Endometrial microvascular endothelial cells (primary cell): ENCODE measurements at regions not wholly inside any gene's neighbourhood (a gene's known extent, or its start where the extent isn't known, plus 50 kb on each side); places are given as distances from the start of the nearest gene placed in this dataset.
"Not testable (repeated sequence)": the region's sequence is repeated elsewhere in the genome, so short reads cannot be mapped to it uniquely, and the experiment has no call there.

ENCODE experiments used
- in situ Hi-C: cut with HindIII; loops from 2 replicates; pipeline ENCODE4 v1.10.0; 2017; ENCODE audit warnings: low sequenced_read_pairs, low pct_unique_long_range_greater_than_20kb; ENCODE audit errors: inconsistent ontology term

DNA sequence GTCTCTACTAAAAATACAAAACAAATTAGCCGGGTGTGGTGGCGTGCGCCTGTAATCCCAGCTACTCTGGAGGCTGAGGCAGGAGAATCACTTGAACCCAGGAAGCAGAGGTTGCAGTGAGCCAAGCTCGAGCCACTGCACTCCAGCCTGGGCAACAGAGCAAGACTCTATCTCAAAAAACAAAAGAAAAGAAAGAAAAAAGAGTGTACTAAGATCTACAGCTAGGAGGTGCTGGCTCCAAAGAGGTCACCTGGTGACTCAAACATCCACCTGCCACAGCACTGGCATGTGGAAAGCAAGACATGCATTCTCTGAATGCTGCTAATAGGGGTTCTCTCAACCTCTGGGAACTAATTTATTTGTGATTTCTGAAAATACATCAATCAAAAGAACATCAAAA is 167.5 kb upstream of the MARCKS start:
- in situ Hi-C loops, result not testable (repeated sequence)

DNA sequence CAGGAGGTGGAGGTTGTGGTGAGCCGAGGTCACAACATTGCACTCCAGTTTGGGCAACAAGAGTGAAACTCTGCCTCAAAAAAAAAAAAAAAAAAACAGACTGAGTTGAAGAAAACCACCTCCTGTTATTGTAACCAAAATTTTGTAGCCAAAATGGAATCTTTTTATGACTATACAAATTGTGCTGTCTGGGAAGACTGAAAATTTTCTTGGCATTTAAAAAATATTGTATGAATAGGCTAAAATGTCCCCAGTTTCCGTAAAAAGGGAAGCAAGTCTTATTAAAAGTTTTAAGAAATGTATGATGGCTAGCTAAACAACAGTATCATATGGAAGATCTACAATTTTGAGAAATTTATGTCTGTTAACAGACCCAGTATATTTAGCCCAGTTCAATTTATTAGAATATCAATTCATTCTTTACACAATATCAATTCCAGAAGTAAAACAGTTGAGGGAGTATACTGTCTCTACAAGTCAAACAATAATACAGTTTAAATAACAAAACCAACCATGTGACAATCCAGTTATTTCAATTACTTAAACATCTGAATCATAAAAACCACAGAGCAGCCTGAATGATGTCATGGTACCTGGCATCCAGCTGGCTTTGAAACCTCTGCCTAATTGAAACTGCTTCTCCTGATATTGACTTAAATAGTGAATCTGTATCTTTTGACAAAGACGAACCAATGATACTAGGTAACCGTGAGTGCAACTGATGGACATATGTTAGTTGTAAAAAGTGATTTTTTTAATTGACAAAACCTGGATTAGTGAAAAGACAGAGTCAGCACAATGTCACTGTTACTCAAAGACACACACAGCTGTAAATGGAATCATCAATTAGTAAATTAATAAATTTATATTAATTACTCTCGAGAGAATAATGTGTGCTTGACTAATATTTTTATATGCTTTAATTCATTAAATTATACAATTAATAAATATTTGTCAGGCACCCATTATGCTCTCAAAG is 166.6 kb upstream of the MARCKS start:
- in situ Hi-C loops, result no loop called here

DNA sequence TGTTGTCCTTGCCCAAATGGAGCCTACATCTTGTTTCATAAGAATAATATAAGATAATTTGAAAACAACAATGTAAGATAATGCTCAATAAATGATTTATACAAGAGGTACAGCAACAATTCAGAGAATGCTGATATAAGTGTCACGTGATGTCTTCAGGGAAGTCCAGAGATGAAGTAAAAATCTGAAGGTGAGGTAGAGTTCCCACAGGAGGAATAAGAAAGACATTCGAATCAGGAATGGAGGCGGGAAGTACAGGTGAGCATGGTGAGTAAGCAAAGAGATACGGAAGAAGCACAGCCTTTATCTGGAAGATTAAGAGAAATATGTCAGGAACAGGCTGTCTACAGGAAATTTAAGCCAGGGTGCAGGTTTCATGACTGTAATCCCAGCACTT is 165.9 kb upstream of the MARCKS start:
- in situ Hi-C loops, result no loop called here

DNA sequence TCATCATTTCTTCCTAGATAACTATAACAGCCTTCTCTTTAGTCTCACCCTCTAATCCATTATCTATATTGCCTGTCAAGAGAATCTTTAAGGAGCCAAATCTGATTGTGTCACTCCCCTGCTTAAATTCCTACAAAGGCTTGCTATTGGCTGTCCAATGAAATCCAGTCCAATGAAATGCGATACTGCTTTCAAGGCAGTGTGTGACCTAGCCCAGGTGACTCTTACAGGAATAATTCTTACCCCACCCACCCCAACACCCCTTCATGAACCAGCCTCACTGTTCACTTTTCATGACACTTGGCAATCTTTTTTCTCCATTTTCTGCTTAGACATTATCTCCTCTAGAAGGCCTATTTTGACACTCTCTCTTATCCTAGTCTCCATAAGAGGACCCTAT is 163.3 kb upstream of the MARCKS start:
- in situ Hi-C loops, result no loop called here

DNA sequence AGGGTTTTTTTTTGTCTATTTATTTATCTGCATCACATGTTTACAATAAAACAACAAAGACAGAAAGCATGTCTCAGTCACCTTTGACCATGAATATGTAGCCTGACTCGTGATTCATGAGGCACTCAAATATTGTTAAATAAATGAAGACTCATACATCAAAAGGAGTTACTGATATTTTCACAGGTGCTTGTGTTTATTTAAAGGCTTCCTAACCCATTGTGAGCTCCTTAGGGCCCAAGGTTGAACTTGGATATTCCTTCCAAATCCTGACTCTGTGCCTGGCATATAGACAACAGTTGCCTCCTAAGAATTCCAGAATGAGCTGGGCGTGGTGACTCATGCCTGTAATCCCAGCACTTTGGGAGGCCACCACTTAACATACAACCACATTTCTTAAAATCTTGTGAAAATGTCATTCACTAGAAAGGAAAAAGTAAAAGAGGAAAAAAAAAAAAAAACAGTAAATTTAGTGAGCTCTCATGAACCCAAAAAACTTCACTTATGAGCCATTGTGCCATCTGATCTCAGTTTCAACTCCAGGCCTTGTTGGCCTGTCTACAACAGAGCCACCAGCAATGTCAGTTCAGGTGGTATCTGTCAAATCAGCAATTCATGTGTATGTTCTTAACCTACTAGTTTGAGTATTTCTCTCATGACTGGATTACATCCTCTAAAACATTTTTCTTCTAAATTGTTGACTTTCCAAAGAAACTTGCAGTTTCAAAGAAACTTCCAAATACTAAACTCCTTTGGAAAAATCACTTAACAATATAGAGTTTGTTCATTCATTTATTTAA is 162.7 kb upstream of the MARCKS start:
- in situ Hi-C loops, result no loop called here

DNA sequence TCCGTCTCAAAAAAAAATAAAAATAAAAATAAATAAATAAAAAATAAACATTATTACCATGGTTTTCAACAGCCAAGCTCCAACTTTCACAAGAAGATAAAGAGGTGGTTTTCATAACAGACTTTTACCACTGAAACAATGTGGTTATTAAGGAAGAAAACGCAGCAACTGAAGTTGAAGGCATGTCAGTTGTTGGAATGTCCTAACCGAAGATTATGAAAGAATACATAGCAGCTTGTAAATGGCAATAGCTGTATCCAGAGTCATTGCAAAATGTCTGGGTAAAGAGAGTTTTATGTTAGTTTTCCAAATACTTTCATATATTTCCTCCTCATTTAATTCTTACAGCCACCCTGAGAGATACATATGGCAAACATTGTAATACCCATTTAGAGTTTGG is 161.6 kb upstream of the MARCKS start:
- in situ Hi-C loops, result no loop called here

DNA sequence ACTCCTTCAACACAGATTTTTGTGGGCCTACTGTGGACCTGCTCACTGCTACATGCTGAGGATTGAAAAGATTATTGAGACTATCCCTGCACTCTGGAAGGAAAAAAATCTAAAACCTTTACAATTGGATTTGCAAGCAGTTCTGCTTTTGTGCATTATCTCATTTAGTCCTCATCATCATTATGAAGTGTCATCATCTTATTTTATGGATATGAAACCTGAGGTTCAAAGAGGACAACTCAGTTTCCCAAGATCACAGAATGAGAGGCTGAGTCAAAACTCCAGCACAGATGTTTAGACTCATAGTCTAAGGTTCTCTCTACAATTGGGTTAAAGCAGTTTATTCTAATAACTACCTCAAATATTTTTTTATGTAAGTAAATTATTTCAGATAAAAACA is 160.2 kb upstream of the MARCKS start:
- in situ Hi-C loops, result no loop called here

DNA sequence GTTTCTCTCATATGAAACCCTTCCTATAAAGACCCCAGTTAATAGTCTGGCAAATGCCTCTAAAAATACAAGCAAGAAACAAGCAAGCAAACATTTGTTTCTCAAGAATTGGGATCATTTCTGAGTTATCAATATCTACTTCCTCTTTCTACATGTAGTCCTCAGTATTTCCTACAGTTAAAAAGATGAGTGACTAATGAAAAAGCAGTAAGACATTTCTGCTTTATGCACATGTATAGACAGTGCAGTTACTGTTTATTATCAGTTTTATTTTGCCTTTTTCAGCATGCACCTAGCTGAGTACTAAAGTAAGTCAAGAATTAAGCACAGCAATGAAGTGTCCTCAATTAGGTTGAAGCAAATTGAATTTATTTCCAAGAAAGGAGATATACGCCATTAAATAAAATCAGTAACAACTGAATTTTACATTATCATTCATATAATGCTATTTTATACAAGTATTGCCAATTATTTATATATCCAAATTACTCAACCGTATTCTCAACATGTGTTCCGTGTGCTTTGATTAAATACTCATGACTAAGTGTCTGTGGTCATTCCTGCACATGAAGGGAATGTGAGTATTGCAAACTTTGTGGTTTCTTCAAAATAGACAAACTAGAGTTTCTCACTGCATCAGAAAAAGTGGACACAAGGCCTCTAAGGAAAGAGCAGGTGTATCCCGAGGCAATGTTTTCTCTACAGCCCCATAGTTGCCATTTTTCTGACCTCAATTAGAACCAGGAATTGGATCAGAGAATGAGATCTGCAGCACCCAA is 159.3 kb upstream of the MARCKS start:
- in situ Hi-C loops, result no loop called here

DNA sequence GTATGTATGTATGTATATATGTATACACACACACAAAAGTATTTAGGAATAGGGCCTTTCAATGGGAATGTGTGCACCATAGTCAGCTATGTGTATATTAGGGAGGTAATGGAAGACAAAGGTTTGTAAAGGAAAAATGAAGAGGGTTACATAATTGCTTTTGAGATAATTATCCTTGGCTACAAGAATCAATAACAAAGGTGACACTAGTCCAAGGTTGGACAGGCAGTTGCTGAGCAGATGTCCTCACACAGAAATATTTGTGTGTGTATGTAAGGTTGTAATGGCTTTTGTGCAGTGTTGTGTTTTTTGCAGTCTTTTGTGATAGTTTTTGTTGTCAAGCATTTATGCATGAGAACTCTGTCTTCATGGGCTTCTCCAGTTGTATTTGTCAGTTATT is 157.9 kb upstream of the MARCKS start:
- in situ Hi-C loops, result no loop called here

DNA sequence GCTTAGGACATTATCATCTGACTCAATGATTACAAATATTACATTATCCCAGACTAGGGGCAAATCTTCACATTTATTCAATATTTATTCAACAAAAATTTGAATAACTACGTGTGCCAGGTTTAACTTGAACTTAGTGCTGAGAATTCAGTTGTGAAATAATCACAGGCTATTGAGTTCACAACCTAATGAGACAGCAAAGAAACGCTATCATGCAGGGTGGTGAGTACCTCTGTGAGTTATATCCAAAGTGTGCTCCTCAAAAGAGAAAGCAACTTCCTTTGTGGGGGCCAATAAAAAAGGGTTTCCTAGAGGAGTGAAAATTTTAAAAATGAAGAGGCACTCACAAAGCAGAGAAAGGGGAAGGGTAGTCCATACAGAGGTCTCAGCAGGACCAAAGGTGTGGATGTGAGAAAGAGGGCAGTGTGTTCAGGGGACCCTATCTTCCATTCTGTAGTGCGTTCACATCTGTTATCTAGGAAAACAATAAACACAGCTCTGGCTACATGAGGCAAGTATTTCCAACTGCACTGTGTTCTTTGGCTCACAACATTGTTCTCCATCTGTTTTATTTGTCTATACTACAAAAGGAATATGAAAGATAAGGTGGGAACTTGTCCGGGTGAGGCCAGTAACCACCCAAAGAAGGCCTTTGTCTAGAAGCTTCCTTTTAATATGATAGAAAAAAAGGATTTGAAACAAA is 155.4 kb upstream of the MARCKS start:
- in situ Hi-C loops, result no loop called here

DNA sequence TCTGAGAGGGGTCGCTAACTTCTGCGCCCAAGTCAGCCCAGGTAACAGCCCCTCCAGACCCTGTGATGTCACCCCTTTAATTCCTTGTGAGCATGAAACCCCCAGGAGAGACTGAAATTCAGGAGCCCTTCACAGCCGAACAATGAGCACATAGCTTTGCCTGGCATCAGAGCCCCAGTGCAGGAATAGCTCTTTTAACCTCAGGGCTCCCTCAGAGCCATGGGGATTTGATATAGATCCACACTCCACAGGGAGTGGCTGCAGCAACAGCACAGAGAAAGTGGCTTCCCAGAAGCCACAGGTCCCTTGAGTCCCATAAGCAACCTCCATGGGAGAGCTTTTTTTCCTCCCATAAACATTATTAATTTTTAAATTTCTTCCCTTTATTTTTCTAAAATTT is 150.0 kb upstream of the MARCKS start:
- in situ Hi-C loops, result no loop called here

DNA sequence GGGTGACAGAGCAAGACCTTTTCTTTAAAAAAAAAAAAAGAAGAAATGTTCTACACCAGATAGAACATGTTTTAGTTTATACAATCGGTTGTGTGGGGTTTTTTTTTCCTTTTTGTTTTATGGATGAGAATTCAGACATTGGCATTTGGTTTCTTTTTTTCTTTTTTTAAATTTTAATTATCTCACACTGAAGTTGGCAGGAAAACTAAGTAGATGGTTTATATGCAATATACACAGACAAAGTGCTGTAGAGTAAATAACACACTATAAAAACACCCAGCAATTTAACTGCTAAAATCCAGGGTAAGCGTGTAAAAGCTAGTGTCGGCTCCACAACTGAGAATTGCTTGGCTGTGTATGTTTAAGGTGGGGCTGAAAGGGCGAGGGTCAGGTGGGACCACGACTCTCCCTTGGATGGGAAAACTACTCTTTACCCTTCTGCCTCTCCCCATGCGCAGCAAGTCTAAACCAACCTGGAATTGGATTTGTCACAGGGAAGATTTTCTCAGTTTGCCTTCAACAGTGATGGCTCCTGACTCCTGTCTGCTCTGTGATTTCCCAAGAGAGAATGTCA is 147.1 kb upstream of the MARCKS start:
- in situ Hi-C loops, result no loop called here

DNA sequence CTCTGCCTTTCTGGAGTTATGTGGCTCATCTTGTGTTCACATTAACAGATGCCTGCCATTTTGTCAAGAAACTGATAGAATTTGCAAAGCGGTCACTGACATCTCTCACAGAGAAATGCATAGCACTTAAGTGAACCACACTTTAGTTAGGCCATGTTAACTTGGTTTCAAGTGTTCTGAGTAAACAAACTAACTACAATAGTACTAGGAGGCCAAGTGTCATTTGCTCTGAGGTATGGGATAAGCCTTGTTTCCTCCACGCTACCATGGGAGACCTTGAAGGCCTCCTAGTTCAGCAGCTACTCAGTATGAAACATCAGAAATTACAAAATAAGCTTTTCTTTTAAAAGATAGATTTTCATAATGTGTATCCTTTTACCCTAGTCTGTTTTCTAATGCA is 143.5 kb upstream of the MARCKS start:
- in situ Hi-C loops, result no loop called here

DNA sequence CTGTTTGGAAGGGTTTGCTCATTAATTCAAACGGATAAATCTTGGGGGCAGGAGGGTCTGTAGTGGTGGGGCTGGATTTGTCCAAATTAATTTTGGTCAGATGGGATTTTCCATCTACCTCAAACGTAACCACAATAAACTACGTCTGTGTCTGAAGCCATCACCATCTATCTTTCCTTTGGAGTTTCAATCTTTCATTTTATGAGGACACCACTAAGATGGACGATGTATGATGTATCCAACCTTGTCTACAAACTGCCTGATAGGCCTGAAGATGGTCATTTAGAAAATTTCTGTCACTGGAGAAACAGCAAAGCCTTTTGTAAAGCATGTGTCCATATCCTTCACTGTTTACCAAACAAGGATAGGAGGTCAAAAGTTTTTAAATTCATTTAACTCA is 138.6 kb upstream of the MARCKS start:
- in situ Hi-C loops, result no loop called here

DNA sequence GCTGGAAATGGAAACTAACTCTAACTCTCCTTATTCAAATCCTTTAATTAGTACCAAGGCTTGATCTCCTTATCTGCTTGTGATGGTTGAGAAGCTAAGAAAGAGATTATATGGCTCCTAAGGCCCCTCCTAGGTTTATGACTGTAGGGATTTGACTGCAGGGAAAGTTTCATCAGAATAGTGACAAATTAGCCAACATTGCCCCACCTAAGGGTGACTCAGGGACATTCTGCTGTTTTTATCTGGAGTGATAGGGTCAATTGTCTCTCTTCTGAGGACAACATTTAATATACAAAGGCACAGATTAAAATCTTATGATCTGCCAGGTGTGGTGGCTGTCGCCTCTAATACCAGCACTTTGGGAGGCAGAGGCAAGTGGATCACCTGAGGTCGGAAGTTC is 138.1 kb upstream of the MARCKS start:
- in situ Hi-C loops, result no loop called here

DNA sequence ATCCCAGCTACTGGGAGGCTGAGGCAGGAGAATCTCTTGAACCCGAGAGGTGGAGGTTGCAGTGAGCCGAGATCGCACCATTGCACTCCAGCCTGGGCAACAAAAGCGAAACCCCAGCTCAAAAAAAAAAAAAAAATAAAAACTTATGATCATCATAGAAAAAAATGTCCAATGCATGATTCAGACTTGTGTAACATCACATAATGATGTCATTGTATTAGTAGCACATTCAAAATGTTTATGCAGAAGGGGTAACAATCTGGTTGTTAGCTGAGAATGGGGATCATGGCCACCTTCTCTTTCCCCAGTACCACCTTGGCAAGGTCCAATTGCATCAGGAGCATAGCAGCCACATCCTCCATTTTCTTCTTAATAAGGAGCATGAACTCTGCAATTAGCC is 137.6 kb upstream of the MARCKS start:
- in situ Hi-C loops, result no loop called here

DNA sequence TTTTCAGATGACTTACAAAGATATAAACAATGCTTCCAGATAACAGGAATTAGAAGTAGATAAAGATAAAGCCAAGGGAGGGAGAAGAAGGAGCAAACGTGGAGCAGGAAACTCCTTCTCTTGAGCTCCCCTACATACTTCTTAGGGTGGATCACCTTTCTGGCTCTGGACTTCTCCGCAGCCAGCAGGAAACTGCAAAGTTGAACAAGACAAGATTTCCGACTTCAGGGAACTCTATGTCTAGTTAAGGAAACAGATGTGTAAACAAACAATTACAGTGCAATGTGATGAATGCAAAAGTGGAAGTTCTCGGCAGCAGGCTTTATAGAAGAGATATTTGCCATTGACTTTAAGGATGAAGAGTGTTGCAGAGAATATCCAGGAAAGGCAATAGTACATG is 134.0 kb upstream of the MARCKS start:
- in situ Hi-C loops, result no loop called here

DNA sequence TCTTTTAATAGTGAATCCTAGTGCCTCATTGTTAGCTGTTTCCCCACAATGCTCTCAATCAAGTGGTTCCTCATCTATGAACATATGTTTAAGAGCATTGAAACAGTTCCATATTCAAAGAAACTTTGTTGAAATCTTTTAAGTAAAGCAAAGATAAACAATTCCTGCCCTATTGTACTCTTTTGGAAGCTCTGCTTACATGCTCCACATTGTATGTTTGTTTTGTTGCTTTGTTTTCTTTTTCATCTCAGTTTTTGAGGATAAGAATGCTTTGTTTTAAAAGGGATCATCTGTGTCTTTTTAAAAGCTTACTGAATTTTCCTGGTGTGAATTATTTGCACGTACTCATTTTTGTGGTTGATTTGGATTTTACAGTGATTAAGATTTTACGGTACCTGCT is 132.2 kb upstream of the MARCKS start:
- in situ Hi-C loops, result not testable (repeated sequence)

DNA sequence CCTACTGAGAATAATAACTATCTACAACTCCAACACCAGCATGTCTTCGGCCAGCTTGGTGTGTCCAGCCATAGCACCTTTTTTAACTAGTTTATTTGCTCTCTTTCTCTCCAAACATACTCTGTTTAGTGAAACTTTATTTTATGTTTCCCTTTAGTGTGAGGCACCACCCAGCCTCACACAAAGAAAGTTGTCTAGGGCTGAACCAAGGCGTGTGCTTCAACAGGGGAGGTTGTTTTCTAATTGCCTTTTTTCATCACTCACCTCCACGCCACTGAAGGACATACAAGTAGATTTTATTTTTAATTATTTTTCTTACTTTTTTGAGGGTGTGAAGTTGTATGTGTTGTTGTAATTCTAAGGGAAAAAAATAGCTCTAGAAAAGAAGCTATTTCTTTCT is 125.6 kb upstream of the MARCKS start:
- in situ Hi-C loops, result no loop called here
